Panc1 (cell line): ENCODE measurements at regions not wholly inside any gene's neighbourhood (a gene's known extent, or its start where the extent isn't known, plus 50 kb on each side); places are given as distances from the start of the nearest gene placed in this dataset.
A peak's percentile ranks its signal among the peaks of the same experiment; 100 is the strongest.

Experiments
- ATAC-seq: fragments of 200-7000 bp; cut with Tn5 transposase; 2 replicates; pipeline ENCODE4 v1.9.1; 2020; ENCODE audit warnings: mild to moderate bottlenecking, moderate library complexity
- BruUV-seq: library from RNA; stranded (reverse); fragments of 400-500 nt; replicated peaks from 2 replicates; lab custom pipeline; 2021; lab: Mats Ljungman, UMichigan
- CTCF ChIA-PET: fragments of 300-600 bp; sonication (Branson Sonifier 250); formaldehyde crosslinking; loops from one replicate; lab custom pipeline; 2022; ENCODE audit warnings: antibody characterized with exemption; lab: Charles Lee
- POLR2A ChIA-PET: fragments of 300-600 bp; sonication (Branson Sonifier 250); formaldehyde crosslinking; loops from one replicate; lab custom pipeline; 2022; ENCODE audit warnings: antibody characterized with exemption; lab: Charles Lee
- DNase-seq: peaks from one replicate; pipeline ENCODE4 v3.0.0-alpha.2; 2010; ENCODE audit warnings: low read depth, low spot score
- H3K27ac ChIP-seq: 2 replicates; pipeline ENCODE4 v1.5.1; 2011; ENCODE audit warnings: mild to moderate bottlenecking, low read length, inconsistent platforms
- H3K27me3 ChIP-seq: fragments of 200-500 bp; sonication (Bioruptor generic); 2 replicates; pipeline ENCODE4 v1.6.0; 2014; ENCODE audit warnings: low read length, inconsistent platforms; ENCODE audit not compliant: control insufficient read depth, insufficient read depth
- H3K36me3 ChIP-seq: fragments of 200-500 bp; sonication (Bioruptor generic); 2 replicates; pipeline ENCODE4 v1.5.1; 2014; ENCODE audit warnings: inconsistent platforms, mild to moderate bottlenecking, low read length, moderate library complexity; ENCODE audit not compliant: control insufficient read depth, insufficient read depth
- H3K4me1 ChIP-seq: 2 replicates; pipeline ENCODE4 v1.5.1; 2011; ENCODE audit warnings: inconsistent platforms, mild to moderate bottlenecking, low read length, moderate library complexity; ENCODE audit not compliant: control insufficient read depth, insufficient read depth
- H3K4me3 ChIP-seq, 2 experiments: 2 replicates each; pipeline ENCODE4 v1.5.1; 2011 to 2012; ENCODE audit warnings: low read depth in 2 of 2, low read length in 2 of 2, mild to moderate bottlenecking in 2 of 2, inconsistent platforms in 1 of 2, moderate library complexity in 1 of 2
- H3K9me3 ChIP-seq: fragments of 200-500 bp; sonication (Bioruptor generic); 2 replicates; pipeline ENCODE4 v1.5.1; 2014; ENCODE audit warnings: low read depth, mild to moderate bottlenecking, inconsistent platforms, low read length, moderate library complexity; ENCODE audit not compliant: control insufficient read depth, insufficient read depth
- POLR2AphosphoS5 ChIP-seq: IDR thresholded peaks from 2 replicates; pipeline ENCODE4 v1.6.1; 2012; ENCODE audit warnings: mild to moderate bottlenecking, low read depth, low read length, moderate library complexity
- SIN3A ChIP-seq: IDR thresholded peaks from 2 replicates; pipeline ENCODE4 v1.6.1; 2012; ENCODE audit warnings: low read depth, mild to moderate bottlenecking, low read length, moderate library complexity, borderline replicate concordance; ENCODE audit not compliant: insufficient read depth
- TCF7L2 ChIP-seq: IDR thresholded peaks from 2 replicates; pipeline ENCODE4 v1.6.1; 2011; ENCODE audit warnings: mild to moderate bottlenecking, low read depth, low read length, inconsistent platforms
- in situ Hi-C: cut with HindIII; loops from 2 replicates; pipeline ENCODE4 v1.10.0; 2016; ENCODE audit warnings: low sequenced_read_pairs, low pct_unique_long_range_greater_than_20kb
- intact Hi-C: fragments of 100-400 bp; cut with micrococcal nuclease; formaldehyde crosslinking; loops from one replicate; pipeline ENCODE4 v1.10.0; 2022; ENCODE audit not compliant: unreplicated experiment
- TF ChIP-seq, protein P1 (sequence below): fragments of 450-650 bp; IDR thresholded peaks from 2 replicates; pipeline ENCODE4 v1.5.1; 2017; ENCODE audit warnings: mild to moderate bottlenecking
- TF ChIP-seq, protein P2 (sequence below), 2 experiments: IDR thresholded peaks; 2 replicates each; pipeline ENCODE4 v1.6.1; 2011 to 2012; ENCODE audit warnings: low read depth in 2 of 2, control low read depth in 1 of 2, low read length in 1 of 2, mild to moderate bottlenecking in 1 of 2, moderate library complexity in 1 of 2; ENCODE audit not compliant: insufficient read depth in 1 of 2

DNA sequence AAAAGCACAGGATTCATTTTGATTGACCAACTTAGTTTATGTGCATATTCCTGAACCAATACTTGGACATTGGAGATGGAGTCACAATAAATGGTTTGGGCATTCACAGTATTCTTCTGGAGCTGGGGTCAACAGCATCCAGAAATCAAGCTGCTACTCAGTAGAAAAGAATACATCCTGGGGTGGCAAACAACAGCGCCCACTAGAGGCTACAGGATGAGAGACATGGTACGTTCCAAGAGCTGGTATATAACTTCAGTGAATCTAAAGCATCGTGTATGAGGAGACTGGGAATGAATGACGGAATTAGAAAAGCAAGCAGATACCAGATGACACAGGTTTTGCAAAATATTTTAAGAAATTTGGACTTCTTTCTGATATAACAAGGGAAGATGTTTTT, 142.9 kb upstream of the FIGN start:
- TF ChIP-seq, protein P1, sequence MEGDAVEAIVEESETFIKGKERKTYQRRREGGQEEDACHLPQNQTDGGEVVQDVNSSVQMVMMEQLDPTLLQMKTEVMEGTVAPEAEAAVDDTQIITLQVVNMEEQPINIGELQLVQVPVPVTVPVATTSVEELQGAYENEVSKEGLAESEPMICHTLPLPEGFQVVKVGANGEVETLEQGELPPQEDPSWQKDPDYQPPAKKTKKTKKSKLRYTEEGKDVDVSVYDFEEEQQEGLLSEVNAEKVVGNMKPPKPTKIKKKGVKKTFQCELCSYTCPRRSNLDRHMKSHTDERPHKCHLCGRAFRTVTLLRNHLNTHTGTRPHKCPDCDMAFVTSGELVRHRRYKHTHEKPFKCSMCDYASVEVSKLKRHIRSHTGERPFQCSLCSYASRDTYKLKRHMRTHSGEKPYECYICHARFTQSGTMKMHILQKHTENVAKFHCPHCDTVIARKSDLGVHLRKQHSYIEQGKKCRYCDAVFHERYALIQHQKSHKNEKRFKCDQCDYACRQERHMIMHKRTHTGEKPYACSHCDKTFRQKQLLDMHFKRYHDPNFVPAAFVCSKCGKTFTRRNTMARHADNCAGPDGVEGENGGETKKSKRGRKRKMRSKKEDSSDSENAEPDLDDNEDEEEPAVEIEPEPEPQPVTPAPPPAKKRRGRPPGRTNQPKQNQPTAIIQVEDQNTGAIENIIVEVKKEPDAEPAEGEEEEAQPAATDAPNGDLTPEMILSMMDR = peak; percentile 75
- no peak for TF ChIP-seq SIN3A

DNA sequence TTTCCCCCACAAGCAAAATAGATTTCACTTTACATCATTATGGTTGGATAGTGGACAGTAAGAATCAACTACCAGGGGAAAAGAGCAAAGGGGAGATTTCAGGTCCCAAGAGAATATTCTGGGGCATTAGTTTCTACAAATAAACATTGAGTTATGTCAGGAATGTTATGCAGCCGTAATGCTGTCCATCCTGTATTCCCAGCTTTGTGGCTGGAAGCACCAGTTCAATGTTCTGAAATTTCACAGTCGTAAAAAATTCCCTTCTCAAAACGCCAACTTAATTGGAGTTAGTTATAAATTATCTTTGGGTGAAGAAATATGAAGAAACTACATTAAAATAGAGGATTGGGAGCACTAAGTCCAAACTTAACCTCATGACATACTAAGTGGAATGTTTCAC, 141.5 kb upstream of the FIGN start:
- DNase-seq = no peak
- Histone ChIP-seq H3K36me3 (no peaks in the 10 kb centered on the region), H3K27me3 (no peaks in the 10 kb centered on the region), H3K27ac (no peak overlapping the region; the same call in 1 of the 2 replicates), H3K4me1 (peaks cover 3% of the 10 kb centered on the region; the same call in 1 of the 2 replicates), H3K4me3 (no peak overlapping the region), H3K9me3 (no peaks in the 10 kb centered on the region)
- ChIA-PET POLR2A (no interaction called here), CTCF (no interaction called here)
- TF ChIP-seq TCF7L2 (no peak), POLR2AphosphoS5 (no peak), SIN3A (no peak)
- TF ChIP-seq, protein P2, sequence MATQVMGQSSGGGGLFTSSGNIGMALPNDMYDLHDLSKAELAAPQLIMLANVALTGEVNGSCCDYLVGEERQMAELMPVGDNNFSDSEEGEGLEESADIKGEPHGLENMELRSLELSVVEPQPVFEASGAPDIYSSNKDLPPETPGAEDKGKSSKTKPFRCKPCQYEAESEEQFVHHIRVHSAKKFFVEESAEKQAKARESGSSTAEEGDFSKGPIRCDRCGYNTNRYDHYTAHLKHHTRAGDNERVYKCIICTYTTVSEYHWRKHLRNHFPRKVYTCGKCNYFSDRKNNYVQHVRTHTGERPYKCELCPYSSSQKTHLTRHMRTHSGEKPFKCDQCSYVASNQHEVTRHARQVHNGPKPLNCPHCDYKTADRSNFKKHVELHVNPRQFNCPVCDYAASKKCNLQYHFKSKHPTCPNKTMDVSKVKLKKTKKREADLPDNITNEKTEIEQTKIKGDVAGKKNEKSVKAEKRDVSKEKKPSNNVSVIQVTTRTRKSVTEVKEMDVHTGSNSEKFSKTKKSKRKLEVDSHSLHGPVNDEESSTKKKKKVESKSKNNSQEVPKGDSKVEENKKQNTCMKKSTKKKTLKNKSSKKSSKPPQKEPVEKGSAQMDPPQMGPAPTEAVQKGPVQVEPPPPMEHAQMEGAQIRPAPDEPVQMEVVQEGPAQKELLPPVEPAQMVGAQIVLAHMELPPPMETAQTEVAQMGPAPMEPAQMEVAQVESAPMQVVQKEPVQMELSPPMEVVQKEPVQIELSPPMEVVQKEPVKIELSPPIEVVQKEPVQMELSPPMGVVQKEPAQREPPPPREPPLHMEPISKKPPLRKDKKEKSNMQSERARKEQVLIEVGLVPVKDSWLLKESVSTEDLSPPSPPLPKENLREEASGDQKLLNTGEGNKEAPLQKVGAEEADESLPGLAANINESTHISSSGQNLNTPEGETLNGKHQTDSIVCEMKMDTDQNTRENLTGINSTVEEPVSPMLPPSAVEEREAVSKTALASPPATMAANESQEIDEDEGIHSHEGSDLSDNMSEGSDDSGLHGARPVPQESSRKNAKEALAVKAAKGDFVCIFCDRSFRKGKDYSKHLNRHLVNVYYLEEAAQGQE (IDR thresholded peaks at IDR 0.05; ENCODE audit: insufficient read depth in 1 of 2, low read depth in 2 of 2, low read length in 1 of 2) = no peak
- TF ChIP-seq, protein P1 = no peak
- in situ Hi-C loops = no loop called here
- intact Hi-C loops = no loop called here
- no peak for ATAC-seq
- no TSS peak for BruUV-seq

More for the DNA sequence above, 142.9 kb upstream of the FIGN start:
- H3K9me3 ChIP-seq = no peaks in the 10 kb centered on the region
- peaks cover 3% of the 10 kb centered on the region; the same call in 1 of the 2 replicates for H3K4me1 ChIP-seq
- no peak overlapping the region for H3K4me3 ChIP-seq
- H3K36me3 ChIP-seq = no peaks in the 10 kb centered on the region
- H3K27ac ChIP-seq = no peak overlapping the region
- H3K27me3 ChIP-seq = no peaks in the 10 kb centered on the region
- ATAC-seq (no peak), DNase-seq (no peak)
- ChIA-PET POLR2A (no interaction called here), CTCF (no interaction called here)
- BruUV-seq = no TSS peak
- intact Hi-C loops = no loop called here
- in situ Hi-C loops = no loop called here
